GM21529 (cell line): ENCODE measurements at regions not wholly inside any gene's neighbourhood (a gene's known extent, or its start where the extent isn't known, plus 50 kb on each side); places are given as distances from the start of the nearest gene placed in this dataset.

Experiments used
- ATAC-seq: cut with Tn5 transposase; IDR thresholded peaks from one replicate; pipeline ENCODE4 v1.9.1; 2021; ENCODE audit not compliant: unreplicated experiment

GRCh38 chr9:129349665-129349947 is 171.5 kb upstream of the IER5L start:
- no peak for ATAC-seq

GRCh38 chr9:129348890-129349664 is 171.0 kb upstream of the IER5L start:
- no peak for ATAC-seq

GRCh38 chr9:129347316-129348120 is 169.5 kb upstream of the IER5L start:
- no peak for ATAC-seq

- ATAC-seq = no peak
These were observed 168.0 kb upstream of the IER5L start for GRCh38 chr9:129346046-129346445.

GRCh38 chr9:129344641-129345495 is 166.8 kb upstream of the IER5L start:
- no peak for ATAC-seq

- no peak for ATAC-seq
These were observed 165.6 kb upstream of the IER5L start for GRCh38 chr9:129343424-129344375.

GRCh38 chr9:129342591-129343423 is 164.7 kb upstream of the IER5L start:
- ATAC-seq = no peak

GRCh38 chr9:129341987-129342348 is 163.9 kb upstream of the IER5L start:
- ATAC-seq = no peak

- ATAC-seq = no peak
These were observed 163.3 kb upstream of the IER5L start for GRCh38 chr9:129341171-129341986.

- ATAC-seq = no peak
These were observed 162.5 kb upstream of the IER5L start for GRCh38 chr9:129340427-129341170.

- no peak for ATAC-seq
These were observed 161.6 kb upstream of the IER5L start for GRCh38 chr9:129339539-129340157.

GRCh38 chr9:129338724-129339430 is 160.8 kb upstream of the IER5L start:
- ATAC-seq = no peak

GRCh38 chr9:129337336-129338140 is 159.5 kb upstream of the IER5L start:
- no peak for ATAC-seq

- ATAC-seq = no peak
These were observed 158.7 kb upstream of the IER5L start for GRCh38 chr9:129336601-129337331.

- ATAC-seq = no peak
These were observed 158.1 kb upstream of the IER5L start for GRCh38 chr9:129336130-129336528.
